Astrocyte (in vitro differentiated cells and primary cell): ENCODE measurements at regions not wholly inside any gene's neighbourhood (a gene's known extent, or its start where the extent isn't known, plus 50 kb on each side); places are given as distances from the start of the nearest gene placed in this dataset.
A peak's percentile ranks its signal among the peaks of the same experiment; 100 is the strongest.

Experiments used
- DNase-seq: peaks from one replicate; pipeline ENCODE4 v3.0.0-alpha.2; 2010; ENCODE audit warnings: low read depth
- FAIRE-seq: peaks from 2 replicates; lab custom pipeline; 2011; peaks lifted over from hg19 to GRCh38; lab: Jason Lieb, UNC
- H2AFZ ChIP-seq: 2 replicates; pipeline ENCODE4 v1.6.0; 2012; ENCODE audit warnings: low read depth, low read length, inconsistent platforms
- H3K27ac ChIP-seq: 2 replicates; pipeline ENCODE4 v1.5.1; 2011; ENCODE audit warnings: low read depth, low read length, inconsistent platforms
- H3K27me3 ChIP-seq: 2 replicates; pipeline ENCODE4 v1.6.0; 2011; ENCODE audit warnings: low read length, inconsistent platforms; ENCODE audit not compliant: insufficient read depth
- H3K36me3 ChIP-seq: 2 replicates; pipeline ENCODE4 v1.5.1; 2011; ENCODE audit warnings: low read length, inconsistent platforms; ENCODE audit not compliant: insufficient read depth
- H3K4me1 ChIP-seq: 2 replicates; pipeline ENCODE4 v1.5.1; 2011; ENCODE audit warnings: low read length, inconsistent platforms; ENCODE audit not compliant: insufficient read depth
- H3K4me2 ChIP-seq: 2 replicates; pipeline ENCODE4 v1.6.0; 2012; ENCODE audit warnings: low read length, inconsistent platforms
- H3K4me3 ChIP-seq: 2 replicates; pipeline ENCODE4 v1.5.1; 2011; ENCODE audit warnings: low read depth, mild to moderate bottlenecking, low read length, inconsistent platforms; ENCODE audit not compliant: insufficient read depth
- H3K79me2 ChIP-seq: 2 replicates; pipeline ENCODE4 v1.6.0; 2012; ENCODE audit warnings: mild to moderate bottlenecking, low read length, inconsistent platforms; ENCODE audit not compliant: insufficient read depth
- H3K9ac ChIP-seq: 2 replicates; pipeline ENCODE4 v1.6.0; 2012; ENCODE audit warnings: mild to moderate bottlenecking, low read length, inconsistent platforms
- H3K9me3 ChIP-seq: 2 replicates; pipeline ENCODE4 v1.5.1; 2012; ENCODE audit warnings: low read depth, mild to moderate bottlenecking, low read length, inconsistent platforms; ENCODE audit not compliant: insufficient read depth
- H4K20me1 ChIP-seq: 2 replicates; pipeline ENCODE4 v1.6.0; 2012; ENCODE audit warnings: low read length, inconsistent platforms; ENCODE audit not compliant: insufficient read depth
- H3K27ac Mint-ChIP-seq: one replicate; pipeline ENCODE4 v1.8.0; 2021; ENCODE audit warnings: mild to moderate bottlenecking, mixed read lengths; ENCODE audit not compliant: unreplicated experiment
- H3K27me3 Mint-ChIP-seq: one replicate; pipeline ENCODE4 v1.8.0; 2021; ENCODE audit warnings: low read depth, mixed read lengths; ENCODE audit not compliant: unreplicated experiment
- H3K36me3 Mint-ChIP-seq: one replicate; pipeline ENCODE4 v1.8.0; 2021; ENCODE audit warnings: low read depth, mixed read lengths; ENCODE audit not compliant: unreplicated experiment
- H3K4me1 Mint-ChIP-seq: one replicate; pipeline ENCODE4 v1.8.0; 2021; ENCODE audit warnings: low read depth, mixed read lengths; ENCODE audit not compliant: unreplicated experiment
- H3K4me3 Mint-ChIP-seq: one replicate; pipeline ENCODE4 v1.8.0; 2021; ENCODE audit warnings: mild to moderate bottlenecking, moderate library complexity, mixed read lengths; ENCODE audit not compliant: unreplicated experiment
- H3K9me3 Mint-ChIP-seq: one replicate; pipeline ENCODE4 v1.8.0; 2021; ENCODE audit warnings: mild to moderate bottlenecking, mixed read lengths; ENCODE audit not compliant: unreplicated experiment
- EZH2 ChIP-seq: IDR thresholded peaks from 2 replicates; pipeline ENCODE4 v1.6.1; 2012; ENCODE audit warnings: mild to moderate bottlenecking, low read length, inconsistent platforms; ENCODE audit not compliant: insufficient read depth
- TF ChIP-seq, protein P1 (sequence below): IDR thresholded peaks from 2 replicates; pipeline ENCODE4 v1.5.1; 2011; ENCODE audit warnings: low read depth, mild to moderate bottlenecking, inconsistent platforms, low read length, moderate library complexity; ENCODE audit not compliant: insufficient read depth

DNA sequence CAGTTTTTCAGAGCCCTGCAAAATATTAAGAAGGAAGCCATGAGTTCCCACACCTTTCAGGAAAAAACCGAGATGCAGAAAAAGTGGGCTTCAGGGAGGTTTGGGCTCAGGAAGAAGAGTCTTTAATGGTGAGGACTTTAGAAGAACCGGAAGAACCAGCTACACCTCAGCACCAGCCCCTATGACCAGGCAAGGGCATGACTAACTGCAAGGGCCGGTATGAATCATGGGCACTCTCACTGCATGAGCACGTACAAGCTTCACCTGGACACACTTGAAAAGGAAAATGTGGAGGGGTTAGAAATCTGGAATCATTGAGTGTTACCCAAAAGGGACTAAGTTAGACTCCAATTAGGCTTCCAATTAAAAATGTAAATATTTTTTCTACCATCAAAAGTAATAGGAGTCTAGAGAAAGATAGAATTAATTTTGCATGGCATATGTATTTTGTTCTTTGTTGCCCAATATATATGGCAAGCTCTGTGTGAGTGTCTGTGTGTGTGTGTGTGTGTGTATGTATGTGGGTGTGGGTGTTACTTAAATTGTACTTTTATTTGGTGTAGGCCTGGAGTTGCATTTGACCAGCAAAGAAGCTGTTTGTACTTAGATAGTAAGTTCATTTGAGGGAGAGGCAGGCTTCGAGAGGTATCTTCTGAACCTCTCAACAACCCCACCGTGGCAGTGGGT lies 66.5 kb upstream of the THUMPD2 start:
- Histone ChIP-seq H3K4me2 (no peak overlapping the region), H3K9ac (no peak overlapping the region), H3K4me3 (no peak overlapping the region), H3K79me2 (no peaks in the 10 kb centered on the region), H3K27ac (no peak overlapping the region), H4K20me1 (no peaks in the 10 kb centered on the region), H3K9me3 (no peaks in the 10 kb centered on the region), H3K4me1 (no peaks in the 10 kb centered on the region), H3K36me3 (no peaks in the 10 kb centered on the region), H3K27me3 (no peaks in the 10 kb centered on the region), H2AFZ (no peak overlapping the region)
- Mint-ChIP-seq H3K4me1 (no peaks in the 10 kb centered on the region), H3K9me3 (peaks cover 5% of the 10 kb centered on the region), H3K4me3 (no peak overlapping the region), H3K27ac (no peak overlapping the region), H3K36me3 (no peaks in the 10 kb centered on the region), H3K27me3 (no peaks in the 10 kb centered on the region)
- no peak for TF ChIP-seq EZH2
- TF ChIP-seq, protein P1, sequence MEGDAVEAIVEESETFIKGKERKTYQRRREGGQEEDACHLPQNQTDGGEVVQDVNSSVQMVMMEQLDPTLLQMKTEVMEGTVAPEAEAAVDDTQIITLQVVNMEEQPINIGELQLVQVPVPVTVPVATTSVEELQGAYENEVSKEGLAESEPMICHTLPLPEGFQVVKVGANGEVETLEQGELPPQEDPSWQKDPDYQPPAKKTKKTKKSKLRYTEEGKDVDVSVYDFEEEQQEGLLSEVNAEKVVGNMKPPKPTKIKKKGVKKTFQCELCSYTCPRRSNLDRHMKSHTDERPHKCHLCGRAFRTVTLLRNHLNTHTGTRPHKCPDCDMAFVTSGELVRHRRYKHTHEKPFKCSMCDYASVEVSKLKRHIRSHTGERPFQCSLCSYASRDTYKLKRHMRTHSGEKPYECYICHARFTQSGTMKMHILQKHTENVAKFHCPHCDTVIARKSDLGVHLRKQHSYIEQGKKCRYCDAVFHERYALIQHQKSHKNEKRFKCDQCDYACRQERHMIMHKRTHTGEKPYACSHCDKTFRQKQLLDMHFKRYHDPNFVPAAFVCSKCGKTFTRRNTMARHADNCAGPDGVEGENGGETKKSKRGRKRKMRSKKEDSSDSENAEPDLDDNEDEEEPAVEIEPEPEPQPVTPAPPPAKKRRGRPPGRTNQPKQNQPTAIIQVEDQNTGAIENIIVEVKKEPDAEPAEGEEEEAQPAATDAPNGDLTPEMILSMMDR = no peak
- DNase-seq (peak; percentile 66), FAIRE-seq (peak; percentile 60)

DNA sequence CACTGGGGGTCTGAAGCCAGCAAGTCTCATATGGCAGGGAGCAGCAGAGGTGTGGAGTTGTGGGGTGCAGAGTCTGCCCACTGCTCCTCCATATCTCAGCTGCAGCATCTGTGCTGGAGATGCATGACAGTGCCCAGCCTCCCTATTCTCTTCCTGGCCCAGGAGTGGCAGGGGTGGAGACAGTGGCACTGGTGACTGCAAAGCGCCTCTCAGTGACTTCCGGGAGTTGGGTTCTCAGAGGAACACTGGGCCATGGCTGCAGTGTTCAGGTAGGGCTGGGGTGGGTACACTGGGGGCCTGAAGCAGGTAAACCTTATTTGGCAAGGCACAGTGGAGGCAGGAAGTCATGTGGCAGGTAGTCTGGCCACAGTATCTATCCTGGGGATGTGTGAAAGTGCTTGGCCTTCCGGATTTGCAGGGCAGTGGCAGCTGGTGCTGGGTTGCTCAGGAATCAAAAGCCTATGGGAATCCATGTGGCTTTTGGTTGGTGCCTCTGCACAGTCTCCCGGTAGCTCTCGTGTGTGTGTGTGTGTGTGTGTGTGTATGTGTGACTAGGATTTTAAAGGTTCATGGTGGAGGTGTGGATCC lies 60.3 kb upstream of the THUMPD2 start:
- no peak for FAIRE-seq
- no peaks in the 10 kb centered on the region for H3K4me1 Mint-ChIP-seq
- H2AFZ ChIP-seq = no peak overlapping the region

More for the DNA sequence above, 60.3 kb upstream of the THUMPD2 start:
- H3K9ac ChIP-seq = no peak overlapping the region
- H3K4me1 ChIP-seq = no peaks in the 10 kb centered on the region
- no peak overlapping the region for H3K27ac ChIP-seq
- no peaks in the 10 kb centered on the region for H3K9me3 ChIP-seq
- Mint-ChIP-seq H3K27ac (no peak overlapping the region), H3K36me3 (peaks cover 2% of the 10 kb centered on the region), H3K27me3 (no peaks in the 10 kb centered on the region), H3K4me3 (no peak overlapping the region), H3K9me3 (peaks cover 9% of the 10 kb centered on the region)
- no peak for DNase-seq
- no peaks in the 10 kb centered on the region for H3K27me3 ChIP-seq
- no peak overlapping the region for H3K4me2 ChIP-seq
- H3K36me3 ChIP-seq = no peaks in the 10 kb centered on the region
- H3K79me2 ChIP-seq = no peaks in the 10 kb centered on the region
- H3K4me3 ChIP-seq = no peak overlapping the region
- H4K20me1 ChIP-seq = no peaks in the 10 kb centered on the region
- TF ChIP-seq, protein P1 = no peak
- TF ChIP-seq EZH2 = no peak
